ENCODE measurements at regions not wholly inside any gene's neighbourhood (a gene's known extent, or its start where the extent isn't known, plus 50 kb on each side); places are given as distances from the start of the nearest gene placed in this dataset.

- TF ChIP-seq POLR2A (IDR thresholded peaks at IDR 0.05) (no peak), CTCF (IDR thresholded peaks at IDR 0.05) (no peak), POLR2AphosphoS5 (IDR thresholded peaks at IDR 0.05) (no peak), EP300 (IDR thresholded peaks at IDR 0.05; ENCODE audit: low read depth) (no peak)
- Histone ChIP-seq H3K9me3 (no peaks in the 10 kb centered on the region), H3K36me3 (no peaks in the 10 kb centered on the region), H3K27ac (no peak overlapping the region), H3K4me3 (no peak overlapping the region), H3K27me3 (no peaks in the 10 kb centered on the region), H3K4me1 (no peaks in the 10 kb centered on the region)
- WGBS, 2 donors (ENCODE audit: low coverage in 1 of 2) = 66 to 70% methylated on average over 4 to 9 of the region's 9 CpGs
- in situ Hi-C loops (cut with MboI; ENCODE audit: low pct_ligation_motif_present in 1 of 4, low pct_unique_long_range_greater_than_20kb in 1 of 4, low sequenced_read_pairs in 3 of 4) = loop anchor here in 2 of 4 donors (25.0 kb wide), 1 partner anchor 729 kb away; no protein-coding TSS in a partner anchor
- intact Hi-C loops (cut with DNase I; ENCODE audit: low total_unique reads) = no loop called here
- no peak for DNase-seq
Observed at GRCh38 chr16:17590711-17591654, 120.2 kb upstream of the XYLT1 start.

- no peak for DNase-seq
- WGBS, 2 donors (ENCODE audit: low coverage in 1 of 2) = 88 to 93% methylated on average over 3 to 4 of the region's 4 CpGs
- Histone ChIP-seq H3K27me3 (no peaks in the 10 kb centered on the region), H3K4me3 (no peak overlapping the region), H3K27ac (no peak overlapping the region), H3K4me1 (no peaks in the 10 kb centered on the region), H3K9me3 (no peaks in the 10 kb centered on the region), H3K36me3 (no peaks in the 10 kb centered on the region)
- intact Hi-C loops (cut with DNase I; ENCODE audit: low total_unique reads) (no loop called here), in situ Hi-C loops (cut with MboI; ENCODE audit: low pct_ligation_motif_present in 1 of 4, low pct_unique_long_range_greater_than_20kb in 1 of 4, low sequenced_read_pairs in 3 of 4) (loop anchor here in 2 of 4 donors (25.0 kb wide), 1 partner anchor 728 kb away; no protein-coding TSS in a partner anchor)
- no peak for TF ChIP-seq CTCF (IDR thresholded peaks at IDR 0.05)
- no peak for TF ChIP-seq POLR2A (IDR thresholded peaks at IDR 0.05)
- TF ChIP-seq EP300 (IDR thresholded peaks at IDR 0.05; ENCODE audit: low read depth) = no peak
- no peak for TF ChIP-seq POLR2AphosphoS5 (IDR thresholded peaks at IDR 0.05)
Observed at GRCh38 chr16:17589898-17590297, 119.1 kb upstream of the XYLT1 start.

- no peak for TF ChIP-seq EP300 (IDR thresholded peaks at IDR 0.05; ENCODE audit: low read depth)
- TF ChIP-seq CTCF (IDR thresholded peaks at IDR 0.05) = no peak
- no peak for TF ChIP-seq POLR2AphosphoS5 (IDR thresholded peaks at IDR 0.05)
- TF ChIP-seq POLR2A (IDR thresholded peaks at IDR 0.05) = no peak
- peaks cover 4% of the 10 kb centered on the region for H3K27me3 ChIP-seq
- H3K4me3 ChIP-seq = no peak overlapping the region
- intact Hi-C loops (cut with DNase I; ENCODE audit: low total_unique reads) = no loop called here
- H3K36me3 ChIP-seq = no peaks in the 10 kb centered on the region
- DNase-seq = no peak
- no peak overlapping the region for H3K27ac ChIP-seq
- H3K4me1 ChIP-seq = no peaks in the 10 kb centered on the region
- in situ Hi-C loops (cut with MboI; ENCODE audit: low pct_ligation_motif_present in 1 of 4, low pct_unique_long_range_greater_than_20kb in 1 of 4, low sequenced_read_pairs in 3 of 4) = loop anchor here in 2 of 4 donors (25.0 kb wide), 1 partner anchor 723 kb away; no protein-coding TSS in a partner anchor
- no peaks in the 10 kb centered on the region for H3K9me3 ChIP-seq
- 72 to 76% methylated on average over 3 of the region's 3 CpGs for WGBS, 2 donors (ENCODE audit: low coverage in 1 of 2)
Observed at GRCh38 chr16:17585449-17586074, 114.8 kb upstream of the XYLT1 start.
